Liver (tissue), 8 donors: ENCODE measurements at regions not wholly inside any gene's neighbourhood (a gene's known extent, or its start where the extent isn't known, plus 50 kb on each side); places are given as distances from the start of the nearest gene placed in this dataset.
A peak's percentile ranks its signal among the peaks of the same experiment; 100 is the strongest.

Experiments used
- DNase-seq: peaks from one replicate; pipeline ENCODE4 v3.0.0-alpha.2; 2017; ENCODE audit warnings: low spot score
- H3K27ac ChIP-seq, 2 donors: one replicate each; pipeline ENCODE4 v1.7.0; 2013; ENCODE audit warnings: inconsistent platforms in 2 of 2, low read length in 2 of 2, control low read depth in 1 of 2, low read depth in 1 of 2, mild to moderate bottlenecking in 1 of 2
- H3K27me3 ChIP-seq, 4 donors: one replicate each; pipeline versions ENCODE4 v1.6.1 to v1.7.0; 2013; ENCODE audit warnings: low read length in 3 of 4, inconsistent platforms in 1 of 4, mild to moderate bottlenecking in 1 of 4, moderate library complexity in 1 of 4; ENCODE audit not compliant: control insufficient read depth in 4 of 4, insufficient read depth in 4 of 4
- H3K36me3 ChIP-seq, 4 donors: one replicate each; pipeline versions ENCODE4 v1.6.1 to v1.7.0; 2013; ENCODE audit warnings: low read length in 3 of 4, mild to moderate bottlenecking in 3 of 4, low read depth in 1 of 4, moderate library complexity in 1 of 4; ENCODE audit not compliant: control insufficient read depth in 4 of 4, insufficient read depth in 3 of 4
- H3K4me1 ChIP-seq, 4 donors: one replicate each; pipeline versions ENCODE4 v1.6.1 to v1.7.0; 2013; ENCODE audit warnings: low read length in 3 of 4, mild to moderate bottlenecking in 3 of 4, moderate library complexity in 1 of 4; ENCODE audit not compliant: control insufficient read depth in 4 of 4, insufficient read depth in 4 of 4
- H3K4me3 ChIP-seq, 3 donors: one replicate each; pipeline versions ENCODE4 v1.6.1 to v1.7.0; 2013; ENCODE audit warnings: low read length in 3 of 3, control low read depth in 1 of 3, low read depth in 1 of 3, mild to moderate bottlenecking in 1 of 3
- H3K9ac ChIP-seq, 2 donors: one replicate each; pipeline ENCODE4 v1.7.0; 2013; ENCODE audit warnings: low read length in 2 of 2, mild to moderate bottlenecking in 2 of 2, moderate library complexity in 2 of 2, control low read depth in 1 of 2, low read depth in 1 of 2
- H3K9me3 ChIP-seq, 4 donors: one replicate each; pipeline versions ENCODE4 v1.6.1 to v1.7.0; 2013; ENCODE audit warnings: low read length in 3 of 4; ENCODE audit not compliant: control insufficient read depth in 4 of 4
- EGR1 ChIP-seq, 2 donors: IDR thresholded peaks; 2 replicates each; pipeline ENCODE4 v1.6.1; 2016 to 2018; ENCODE audit warnings: antibody characterized with exemption in 2 of 2, low read depth in 2 of 2
- FOXA1 ChIP-seq: IDR thresholded peaks from 2 replicates; pipeline ENCODE4 v1.6.1; 2016; ENCODE audit warnings: antibody characterized with exemption
- FOXA2 ChIP-seq: IDR thresholded peaks from 2 replicates; pipeline ENCODE4 v1.6.1; 2016; ENCODE audit warnings: antibody characterized with exemption
- GABPA ChIP-seq, 2 donors: IDR thresholded peaks in 1 of 2; conservative IDR thresholded peaks in 1 of 2; 2 replicates each; pipeline ENCODE4 v1.6.1; 2016; ENCODE audit warnings: antibody characterized with exemption in 2 of 2, mild to moderate bottlenecking in 1 of 2, moderate library complexity in 1 of 2
- HNF4A ChIP-seq, 2 donors: conservative IDR thresholded peaks; 2 replicates each; pipeline ENCODE4 v1.6.1; 2016; ENCODE audit warnings: antibody characterized with exemption in 2 of 2, mild to moderate bottlenecking in 2 of 2
- HNF4G ChIP-seq: IDR thresholded peaks from 2 replicates; pipeline ENCODE4 v1.6.1; 2016; ENCODE audit warnings: antibody characterized with exemption
- JUND ChIP-seq, 2 donors: IDR thresholded peaks; 2 replicates each; pipeline ENCODE4 v1.6.1; 2016; ENCODE audit warnings: antibody characterized with exemption in 2 of 2
- NR2F2 ChIP-seq: IDR thresholded peaks from 2 replicates; pipeline ENCODE4 v1.6.1; 2016; ENCODE audit warnings: antibody characterized with exemption
- RAD21 ChIP-seq, 2 donors: IDR thresholded peaks; 2 replicates each; pipeline ENCODE4 v1.6.1; 2016; ENCODE audit warnings: antibody characterized with exemption in 2 of 2, mild to moderate bottlenecking in 2 of 2
- REST ChIP-seq: IDR thresholded peaks from 2 replicates; pipeline ENCODE4 v1.6.1; 2016; ENCODE audit warnings: antibody characterized with exemption, mild to moderate bottlenecking
- RXRA ChIP-seq, 2 donors: IDR thresholded peaks; 2 replicates each; pipeline ENCODE4 v1.6.1; 2017 to 2018; ENCODE audit warnings: antibody characterized with exemption in 2 of 2, mild to moderate bottlenecking in 1 of 2
- SP1 ChIP-seq: IDR thresholded peaks from 2 replicates; pipeline ENCODE4 v1.6.1; 2018; ENCODE audit warnings: antibody characterized with exemption, mild to moderate bottlenecking
- TAF1 ChIP-seq: conservative IDR thresholded peaks from 2 replicates; pipeline ENCODE4 v1.6.1; 2016; ENCODE audit warnings: antibody characterized with exemption, mild to moderate bottlenecking
- YY1 ChIP-seq: IDR thresholded peaks from 2 replicates; pipeline ENCODE4 v1.6.1; 2016; ENCODE audit warnings: antibody characterized with exemption, mild to moderate bottlenecking
- WGBS: extraction: QIAGEN DNeasy Blood & Tissue Kit; methylation state at CpG from one replicate; pipeline ENCODE4 v1.1.7; 2013; 5-methylcytosine and 5-hydroxymethylcytosine counted together
- TF ChIP-seq, protein P1 (sequence below): IDR thresholded peaks from 2 replicates; pipeline ENCODE4 v1.6.1; 2016; ENCODE audit warnings: antibody characterized with exemption
- TF ChIP-seq, protein P2 (sequence below): IDR thresholded peaks from 2 replicates; pipeline ENCODE4 v1.6.1; 2016; ENCODE audit warnings: antibody characterized with exemption
- TF ChIP-seq, protein P3 (sequence below): IDR thresholded peaks from 2 replicates; pipeline ENCODE4 v1.6.1; 2016; ENCODE audit warnings: antibody characterized with exemption
- TF ChIP-seq, protein P4 (sequence below): fragments of 150-350 bp; IDR thresholded peaks from 2 replicates; pipeline ENCODE4 v1.5.1; 2017; ENCODE audit warnings: improper control_type of control experiment, low read depth, low read length; ENCODE audit not compliant: missing input control
- donor health status: healthy.
- donor health status: healthy.
- donor health status: healthy.
- donor health status: healthy.
- donor health status: healthy.

DNA sequence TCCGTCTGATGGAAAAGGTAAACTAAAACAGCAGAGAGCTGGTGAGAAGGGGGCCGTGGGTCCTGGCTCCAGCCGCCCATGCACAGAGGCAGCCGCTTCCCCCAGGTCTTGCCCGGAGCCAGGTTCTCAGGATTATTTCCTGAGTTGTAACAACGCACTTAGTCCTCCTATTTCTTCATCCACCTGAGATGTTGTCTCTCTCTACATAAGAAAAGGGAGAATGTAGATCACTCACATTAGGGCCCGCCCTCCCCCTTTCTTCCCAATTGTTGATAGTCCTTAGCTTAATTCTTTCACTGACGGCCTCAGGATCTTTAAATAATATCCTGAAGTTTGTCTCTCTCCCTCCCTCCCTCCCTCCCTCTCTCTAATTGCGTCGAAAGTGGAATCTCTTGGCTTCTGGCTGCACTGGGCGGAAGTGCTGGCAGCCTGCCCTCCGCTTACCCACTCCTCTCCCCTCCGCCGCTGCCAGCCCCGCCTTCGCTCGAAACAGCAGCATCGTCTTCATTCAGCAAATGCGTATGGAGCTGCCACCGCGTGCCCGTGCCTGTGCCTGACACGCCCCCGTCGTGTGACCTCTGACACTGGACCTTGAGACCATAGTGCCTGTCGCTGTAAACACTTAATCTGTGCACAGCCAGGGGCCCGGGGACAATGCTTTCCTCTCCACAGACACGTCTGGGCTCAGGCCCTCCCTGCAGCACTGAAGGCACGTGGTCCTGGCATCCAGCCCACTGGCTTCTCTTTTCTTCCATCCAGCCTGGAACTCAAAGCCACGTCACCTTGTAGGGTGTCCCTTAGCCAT, 174.5 kb upstream of the PPP2R2D start:
- Histone ChIP-seq H3K4me3 (no peak overlapping the region), H3K27me3 (no peaks in the 10 kb centered on the region), H3K36me3 (no peaks in the 10 kb centered on the region), H3K9me3 (no peaks in the 10 kb centered on the region), H3K9ac (no peak overlapping the region), H3K27ac (no peak overlapping the region), H3K4me1 (peaks cover 0 to 8% (median 1%) of the 10 kb centered on the region in 4 donors)
- peak; percentile 37 for DNase-seq
- WGBS, result 48% methylated on average over 30 of the region's 30 CpGs
- TF ChIP-seq JUND (IDR thresholded peaks at IDR 0.05) (no peak), HNF4A (conservative IDR thresholded peaks at IDR 0.05) (no peak), RXRA (IDR thresholded peaks at IDR 0.05) (no peak), RAD21 (IDR thresholded peaks at IDR 0.05) (no peak), REST (no peak), NR2F2 (no peak), FOXA1 (no peak), TAF1 (no peak), GABPA (IDR thresholded peaks at IDR 0.05 in 1 of 2, conservative IDR thresholded peaks at IDR 0.05 in 1 of 2) (no peak)
- TF ChIP-seq, protein P1, sequence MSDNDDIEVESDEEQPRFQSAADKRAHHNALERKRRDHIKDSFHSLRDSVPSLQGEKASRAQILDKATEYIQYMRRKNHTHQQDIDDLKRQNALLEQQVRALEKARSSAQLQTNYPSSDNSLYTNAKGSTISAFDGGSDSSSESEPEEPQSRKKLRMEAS, result no peak
- TF ChIP-seq, protein P2, sequence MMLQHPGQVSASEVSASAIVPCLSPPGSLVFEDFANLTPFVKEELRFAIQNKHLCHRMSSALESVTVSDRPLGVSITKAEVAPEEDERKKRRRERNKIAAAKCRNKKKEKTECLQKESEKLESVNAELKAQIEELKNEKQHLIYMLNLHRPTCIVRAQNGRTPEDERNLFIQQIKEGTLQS, result no peak

DNA sequence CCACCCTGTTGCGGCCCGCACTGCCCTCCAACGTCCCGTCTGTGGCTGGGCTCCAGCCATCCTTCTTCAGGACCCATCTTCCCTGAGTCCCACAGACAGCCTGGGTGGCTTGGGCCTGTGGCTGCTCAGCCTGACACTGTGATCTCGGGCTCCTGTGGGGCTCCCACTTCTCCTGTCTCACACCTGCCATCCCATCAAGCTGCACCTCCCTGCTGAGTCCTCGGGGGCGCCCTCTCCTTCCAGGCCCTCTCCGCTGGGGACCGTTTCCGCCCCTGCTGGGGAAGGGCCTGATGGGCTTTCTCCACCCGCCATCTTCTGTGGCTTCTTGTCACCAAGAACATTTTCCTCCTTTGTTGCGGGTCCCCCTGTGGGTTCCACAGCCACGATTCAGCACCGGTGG, 173.8 kb upstream of the PPP2R2D start:
- DNase-seq, result peak; percentile 27
- 87% methylated on average over 14 of the region's 14 CpGs for WGBS
- peaks cover 0 to 8% (median 1%) of the 10 kb centered on the region in 4 donors for H3K4me1 ChIP-seq
- TF ChIP-seq HNF4G (no peak), YY1 (no peak), EGR1 (IDR thresholded peaks at IDR 0.05; ENCODE audit: low read depth in 2 of 2) (no peak), JUND (IDR thresholded peaks at IDR 0.05) (no peak), SP1 (no peak), GABPA (IDR thresholded peaks at IDR 0.05 in 1 of 2, conservative IDR thresholded peaks at IDR 0.05 in 1 of 2) (no peak), FOXA2 (no peak), NR2F2 (no peak), RAD21 (IDR thresholded peaks at IDR 0.05) (no peak), REST (no peak), FOXA1 (no peak), RXRA (IDR thresholded peaks at IDR 0.05) (no peak), TAF1 (no peak), HNF4A (conservative IDR thresholded peaks at IDR 0.05) (no peak)
- TF ChIP-seq, protein P1, result no peak
- TF ChIP-seq, protein P3, sequence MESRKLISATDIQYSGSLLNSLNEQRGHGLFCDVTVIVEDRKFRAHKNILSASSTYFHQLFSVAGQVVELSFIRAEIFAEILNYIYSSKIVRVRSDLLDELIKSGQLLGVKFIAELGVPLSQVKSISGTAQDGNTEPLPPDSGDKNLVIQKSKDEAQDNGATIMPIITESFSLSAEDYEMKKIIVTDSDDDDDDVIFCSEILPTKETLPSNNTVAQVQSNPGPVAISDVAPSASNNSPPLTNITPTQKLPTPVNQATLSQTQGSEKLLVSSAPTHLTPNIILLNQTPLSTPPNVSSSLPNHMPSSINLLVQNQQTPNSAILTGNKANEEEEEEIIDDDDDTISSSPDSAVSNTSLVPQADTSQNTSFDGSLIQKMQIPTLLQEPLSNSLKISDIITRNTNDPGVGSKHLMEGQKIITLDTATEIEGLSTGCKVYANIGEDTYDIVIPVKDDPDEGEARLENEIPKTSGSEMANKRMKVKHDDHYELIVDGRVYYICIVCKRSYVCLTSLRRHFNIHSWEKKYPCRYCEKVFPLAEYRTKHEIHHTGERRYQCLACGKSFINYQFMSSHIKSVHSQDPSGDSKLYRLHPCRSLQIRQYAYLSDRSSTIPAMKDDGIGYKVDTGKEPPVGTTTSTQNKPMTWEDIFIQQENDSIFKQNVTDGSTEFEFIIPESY, result no peak
- TF ChIP-seq, protein P4, sequence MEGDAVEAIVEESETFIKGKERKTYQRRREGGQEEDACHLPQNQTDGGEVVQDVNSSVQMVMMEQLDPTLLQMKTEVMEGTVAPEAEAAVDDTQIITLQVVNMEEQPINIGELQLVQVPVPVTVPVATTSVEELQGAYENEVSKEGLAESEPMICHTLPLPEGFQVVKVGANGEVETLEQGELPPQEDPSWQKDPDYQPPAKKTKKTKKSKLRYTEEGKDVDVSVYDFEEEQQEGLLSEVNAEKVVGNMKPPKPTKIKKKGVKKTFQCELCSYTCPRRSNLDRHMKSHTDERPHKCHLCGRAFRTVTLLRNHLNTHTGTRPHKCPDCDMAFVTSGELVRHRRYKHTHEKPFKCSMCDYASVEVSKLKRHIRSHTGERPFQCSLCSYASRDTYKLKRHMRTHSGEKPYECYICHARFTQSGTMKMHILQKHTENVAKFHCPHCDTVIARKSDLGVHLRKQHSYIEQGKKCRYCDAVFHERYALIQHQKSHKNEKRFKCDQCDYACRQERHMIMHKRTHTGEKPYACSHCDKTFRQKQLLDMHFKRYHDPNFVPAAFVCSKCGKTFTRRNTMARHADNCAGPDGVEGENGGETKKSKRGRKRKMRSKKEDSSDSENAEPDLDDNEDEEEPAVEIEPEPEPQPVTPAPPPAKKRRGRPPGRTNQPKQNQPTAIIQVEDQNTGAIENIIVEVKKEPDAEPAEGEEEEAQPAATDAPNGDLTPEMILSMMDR, result no peak
- TF ChIP-seq, protein P2, result no peak
- H3K9me3 ChIP-seq, result no peaks in the 10 kb centered on the region
- no peak overlapping the region for H3K27ac ChIP-seq
- no peaks in the 10 kb centered on the region for H3K27me3 ChIP-seq
- H3K4me3 ChIP-seq, result no peak overlapping the region
- no peaks in the 10 kb centered on the region for H3K36me3 ChIP-seq
- no peak overlapping the region for H3K9ac ChIP-seq
